HG02938 (cell line): ENCODE measurements at regions not wholly inside any gene's neighbourhood (a gene's known extent, or its start where the extent isn't known, plus 50 kb on each side); places are given as distances from the start of the nearest gene placed in this dataset.

Experiments used
- ATAC-seq: cut with Tn5 transposase; IDR thresholded peaks from one replicate; pipeline ENCODE4 v1.9.1; 2021; ENCODE audit warnings: mild to moderate bottlenecking, moderate library complexity; ENCODE audit not compliant: unreplicated experiment

- no peak for ATAC-seq
Observed at GRCh38 chr3:66133050-66133757, 87.6 kb upstream of the SLC25A26 start.

- ATAC-seq: no peak
Observed at GRCh38 chr3:66128623-66129022, 89.9 kb upstream of the MAGI1 start.

GRCh38 chr3:66121318-66121717 lies 82.6 kb upstream of the MAGI1 start:
- no peak for ATAC-seq

GRCh38 chr3:66115858-66116654 lies 77.3 kb upstream of the MAGI1 start:
- ATAC-seq: no peak

GRCh38 chr3:66113542-66113941 lies 74.8 kb upstream of the MAGI1 start:
- no peak for ATAC-seq

GRCh38 chr3:66110840-66111239 lies 72.1 kb upstream of the MAGI1 start:
- no peak for ATAC-seq

- ATAC-seq: no peak
Observed at GRCh38 chr3:66107855-66108254, 69.1 kb upstream of the MAGI1 start.

GRCh38 chr3:66106788-66107187 lies 68.1 kb upstream of the MAGI1 start:
- ATAC-seq: no peak

GRCh38 chr3:66104535-66104934 lies 65.8 kb upstream of the MAGI1 start:
- ATAC-seq: no peak

- ATAC-seq: no peak
Observed at GRCh38 chr3:66103729-66104128, 65.0 kb upstream of the MAGI1 start.

GRCh38 chr3:66101901-66102300 lies 63.2 kb upstream of the MAGI1 start:
- ATAC-seq: no peak

- ATAC-seq: no peak
Observed at GRCh38 chr3:66099541-66100065, 60.9 kb upstream of the MAGI1 start.

- ATAC-seq: no peak
Observed at GRCh38 chr3:66098436-66098835, 59.7 kb upstream of the MAGI1 start.

- no peak for ATAC-seq
Observed at GRCh38 chr3:66097647-66098046, 58.9 kb upstream of the MAGI1 start.

GRCh38 chr3:66095295-66096001 lies 56.7 kb upstream of the MAGI1 start:
- ATAC-seq: no peak

- ATAC-seq: no peak
Observed at GRCh38 chr3:66093981-66094380, 55.3 kb upstream of the MAGI1 start.

- no peak for ATAC-seq
Observed at GRCh38 chr3:66092175-66092995, 53.7 kb upstream of the MAGI1 start.
